Caco-2 (cell line): ENCODE measurements at regions not wholly inside any gene's neighbourhood (a gene's known extent, or its start where the extent isn't known, plus 50 kb on each side); places are given as distances from the start of the nearest gene placed in this dataset.

ENCODE experiments used
- BruUV-seq: library from RNA; stranded (reverse); fragments of 400-500 nt; replicated peaks from 2 replicates; lab custom pipeline; 2021; lab: Mats Ljungman, UMichigan
- CTCF ChIA-PET: fragments of 300-600 bp; sonication (Branson Sonifier 250); formaldehyde crosslinking; loops from one replicate; lab custom pipeline; 2022; ENCODE audit warnings: antibody characterized with exemption; lab: Charles Lee
- POLR2A ChIA-PET: fragments of 300-600 bp; sonication (Branson Sonifier 250); formaldehyde crosslinking; loops from one replicate; lab custom pipeline; 2022; ENCODE audit warnings: antibody characterized with exemption; lab: Charles Lee
- DNase-seq, 2 experiments: peaks; one replicate each; pipeline versions ENCODE4 v3.0.0 to v3.0.0-alpha.2; 2020 to 2022
- H3K27me3 ChIP-seq: replicated peaks from 2 replicates; pipeline ENCODE4 v1.6.0; 2011; ENCODE audit warnings: low read length; ENCODE audit not compliant: control insufficient read depth, insufficient read depth
- H3K36me3 ChIP-seq: 2 replicates; pipeline ENCODE4 v1.5.1; 2011; ENCODE audit warnings: low read length; ENCODE audit not compliant: control insufficient read depth, insufficient read depth
- H3K4me1 ChIP-seq: fragments of 250-450 bp; sonication (Bioruptor Pico); 2 replicates; pipeline ENCODE4 v1.5.1; 2020; ENCODE audit warnings: mild to moderate bottlenecking
- H3K4me3 ChIP-seq: 2 replicates; pipeline ENCODE4 v1.5.1; 2011; ENCODE audit warnings: low read depth, mild to moderate bottlenecking, control low read depth, low read length
- H3K9me3 ChIP-seq: fragments of 250-450 bp; sonication (Bioruptor Pico); 2 replicates; pipeline ENCODE4 v1.5.1; 2020; ENCODE audit warnings: mild to moderate bottlenecking, moderate library complexity
- H3K27ac Mint-ChIP-seq: one replicate; pipeline ENCODE4 v1.8.0; 2022; ENCODE audit warnings: mixed read lengths; ENCODE audit not compliant: unreplicated experiment
- H3K27me3 Mint-ChIP-seq: one replicate; pipeline ENCODE4 v1.8.0; 2022; ENCODE audit warnings: mixed read lengths; ENCODE audit not compliant: insufficient read depth, unreplicated experiment
- H3K36me3 Mint-ChIP-seq: one replicate; pipeline ENCODE4 v1.8.0; 2022; ENCODE audit warnings: mild to moderate bottlenecking, mixed read lengths; ENCODE audit not compliant: insufficient read depth, unreplicated experiment
- H3K4me1 Mint-ChIP-seq: one replicate; pipeline ENCODE4 v1.8.0; 2022; ENCODE audit warnings: low read depth, mixed read lengths; ENCODE audit not compliant: unreplicated experiment
- H3K4me3 Mint-ChIP-seq: one replicate; pipeline ENCODE4 v1.8.0; 2022; ENCODE audit warnings: mild to moderate bottlenecking, moderate library complexity, mixed read lengths; ENCODE audit not compliant: unreplicated experiment
- H3K9me3 Mint-ChIP-seq: one replicate; pipeline ENCODE4 v1.8.0; 2022; ENCODE audit warnings: mixed read lengths; ENCODE audit not compliant: unreplicated experiment
- intact Hi-C: fragments of 100-400 bp; cut with micrococcal nuclease; formaldehyde crosslinking; loops from one replicate; pipeline ENCODE4 v1.10.0; 2022; ENCODE audit not compliant: unreplicated experiment
- TF ChIP-seq, protein P1 (sequence below), 2 experiments: fragments of 200-600 bp in 1 of 2; IDR thresholded peaks; 1 replicate in 1 of 2; 2 replicates in 1 of 2; pipeline versions ENCODE4 v1.5.1 to v1.8.0; 2011 to 2022; ENCODE audit warnings: antibody characterized with exemption in 1 of 2, control low read depth in 1 of 2, inconsistent platforms in 1 of 2, low read depth in 1 of 2, low read length in 1 of 2, mild to moderate bottlenecking in 1 of 2, moderate library complexity in 1 of 2; ENCODE audit not compliant: insufficient read depth in 1 of 2, severe bottlenecking in 1 of 2, unreplicated experiment in 1 of 2

DNA sequence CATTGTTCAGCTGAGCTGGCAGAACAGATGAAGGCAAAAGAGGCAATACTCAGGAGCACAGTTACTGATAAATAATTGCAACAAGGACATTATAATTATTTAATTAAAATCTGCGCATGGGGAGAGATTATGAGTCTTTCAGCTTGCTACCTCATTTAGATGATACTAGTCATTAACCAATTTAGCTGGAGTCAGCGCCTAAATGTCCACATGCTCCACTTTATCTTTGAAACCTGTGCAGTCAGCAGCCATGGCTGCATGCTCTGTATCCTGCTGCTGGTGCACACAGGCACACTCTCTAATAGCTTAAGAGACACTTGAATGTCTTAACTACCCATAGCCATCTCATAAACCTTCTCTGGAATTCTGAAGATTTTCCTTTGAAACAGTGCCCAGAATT lies 196.8 kb downstream of the PPP1R3A start:
- no peak overlapping the region for H3K27ac Mint-ChIP-seq
- H3K36me3 ChIP-seq, result no peaks in the 10 kb centered on the region
- no peaks in the 10 kb centered on the region for H3K9me3 ChIP-seq
- TF ChIP-seq, protein P1, sequence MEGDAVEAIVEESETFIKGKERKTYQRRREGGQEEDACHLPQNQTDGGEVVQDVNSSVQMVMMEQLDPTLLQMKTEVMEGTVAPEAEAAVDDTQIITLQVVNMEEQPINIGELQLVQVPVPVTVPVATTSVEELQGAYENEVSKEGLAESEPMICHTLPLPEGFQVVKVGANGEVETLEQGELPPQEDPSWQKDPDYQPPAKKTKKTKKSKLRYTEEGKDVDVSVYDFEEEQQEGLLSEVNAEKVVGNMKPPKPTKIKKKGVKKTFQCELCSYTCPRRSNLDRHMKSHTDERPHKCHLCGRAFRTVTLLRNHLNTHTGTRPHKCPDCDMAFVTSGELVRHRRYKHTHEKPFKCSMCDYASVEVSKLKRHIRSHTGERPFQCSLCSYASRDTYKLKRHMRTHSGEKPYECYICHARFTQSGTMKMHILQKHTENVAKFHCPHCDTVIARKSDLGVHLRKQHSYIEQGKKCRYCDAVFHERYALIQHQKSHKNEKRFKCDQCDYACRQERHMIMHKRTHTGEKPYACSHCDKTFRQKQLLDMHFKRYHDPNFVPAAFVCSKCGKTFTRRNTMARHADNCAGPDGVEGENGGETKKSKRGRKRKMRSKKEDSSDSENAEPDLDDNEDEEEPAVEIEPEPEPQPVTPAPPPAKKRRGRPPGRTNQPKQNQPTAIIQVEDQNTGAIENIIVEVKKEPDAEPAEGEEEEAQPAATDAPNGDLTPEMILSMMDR (IDR thresholded peaks at IDR 0.05; ENCODE audit: insufficient read depth in 1 of 2, low read depth in 1 of 2, low read length in 1 of 2, severe bottlenecking in 1 of 2, unreplicated experiment in 1 of 2), result no peak
- H3K36me3 Mint-ChIP-seq, result no peaks in the 10 kb centered on the region
- no peaks in the 10 kb centered on the region for H3K9me3 Mint-ChIP-seq
- no peaks in the 10 kb centered on the region for H3K27me3 Mint-ChIP-seq
- DNase-seq, result no peak
- POLR2A ChIA-PET, result interaction anchor here (0.7 kb wide), 1 partner anchor 742 kb away, joined by 5 read pairs; no protein-coding TSS in a partner anchor
- intact Hi-C loops, result no loop called here
- CTCF ChIA-PET, result no interaction called here
- H3K4me1 Mint-ChIP-seq, result no peaks in the 10 kb centered on the region
- H3K27me3 ChIP-seq, result no peaks in the 10 kb centered on the region
- no peaks in the 10 kb centered on the region for H3K4me1 ChIP-seq
- H3K4me3 Mint-ChIP-seq, result no peak overlapping the region
- H3K4me3 ChIP-seq, result no peak overlapping the region
- BruUV-seq, result no TSS peak

- no peak for DNase-seq
- TF ChIP-seq, protein P1 (IDR thresholded peaks at IDR 0.05; ENCODE audit: insufficient read depth in 1 of 2, low read depth in 1 of 2, low read length in 1 of 2, severe bottlenecking in 1 of 2, unreplicated experiment in 1 of 2), result no peak
- Mint-ChIP-seq H3K36me3 (no peaks in the 10 kb centered on the region), H3K4me1 (no peaks in the 10 kb centered on the region), H3K27ac (no peak overlapping the region), H3K4me3 (no peak overlapping the region), H3K27me3 (no peaks in the 10 kb centered on the region), H3K9me3 (no peaks in the 10 kb centered on the region)
- BruUV-seq, result no TSS peak
- Histone ChIP-seq H3K4me3 (no peak overlapping the region), H3K9me3 (no peaks in the 10 kb centered on the region), H3K4me1 (no peaks in the 10 kb centered on the region), H3K27me3 (no peaks in the 10 kb centered on the region), H3K36me3 (no peaks in the 10 kb centered on the region)
- intact Hi-C loops, result no loop called here
- CTCF ChIA-PET, result no interaction called here
- POLR2A ChIA-PET, result no interaction called here
These were observed 201.1 kb downstream of the PPP1R3A start for GRCh38 chr7:113717739-113718138.

DNA sequence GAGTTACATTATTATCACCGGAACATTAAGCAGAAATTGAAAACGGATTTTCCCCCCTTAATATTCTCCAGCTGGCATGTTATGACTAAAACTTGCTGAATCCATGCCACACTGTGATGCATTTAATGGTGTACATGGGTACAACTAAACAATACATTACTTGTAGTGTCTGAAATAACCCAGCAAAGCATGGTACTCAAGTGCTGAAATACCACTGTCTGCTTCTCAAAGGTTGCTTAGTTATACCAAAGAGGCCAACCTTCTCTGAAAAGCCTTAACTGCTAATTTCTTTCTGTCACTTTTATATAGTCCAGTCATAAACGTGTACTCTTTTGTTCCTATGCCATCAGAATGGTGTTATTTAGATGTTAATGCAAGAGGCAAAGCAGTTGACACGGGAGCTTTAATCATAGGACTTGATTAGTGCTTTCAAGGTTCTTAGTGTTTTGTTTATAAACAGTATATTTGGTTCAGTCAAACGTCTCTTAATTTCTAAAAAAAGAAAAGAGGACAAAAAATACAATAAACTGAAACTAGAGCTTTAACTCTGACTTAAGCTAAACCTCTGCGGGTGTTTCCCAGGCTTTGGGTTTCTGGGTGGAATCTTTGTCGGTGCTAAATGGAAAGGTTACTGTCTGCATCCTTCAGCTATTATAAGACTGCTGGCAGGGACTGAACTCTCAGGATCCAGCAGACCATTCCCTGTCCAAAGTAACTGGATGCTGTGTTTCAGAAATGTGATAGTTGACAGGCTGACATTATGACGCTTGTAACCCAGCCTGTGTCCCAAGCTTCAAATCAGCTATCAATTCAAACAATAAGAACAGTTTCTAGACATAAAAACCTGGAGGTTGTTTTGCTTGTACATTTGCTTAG lies 202.6 kb downstream of the PPP1R3A start:
- BruUV-seq, result no TSS peak
- TF ChIP-seq, protein P1 (IDR thresholded peaks at IDR 0.05; ENCODE audit: insufficient read depth in 1 of 2, low read depth in 1 of 2, low read length in 1 of 2, severe bottlenecking in 1 of 2, unreplicated experiment in 1 of 2), result no peak
- Mint-ChIP-seq H3K4me3 (no peak overlapping the region), H3K4me1 (no peaks in the 10 kb centered on the region), H3K36me3 (no peaks in the 10 kb centered on the region), H3K9me3 (no peaks in the 10 kb centered on the region), H3K27ac (no peak overlapping the region), H3K27me3 (no peaks in the 10 kb centered on the region)
- Histone ChIP-seq H3K27me3 (no peaks in the 10 kb centered on the region), H3K36me3 (no peaks in the 10 kb centered on the region), H3K9me3 (0 out of 2 replicates have a peak, but pooled peaks cover 2% of the 10 kb centered on the region), H3K4me1 (no peaks in the 10 kb centered on the region), H3K4me3 (no peak overlapping the region)
- no peak for DNase-seq
- intact Hi-C loops, result no loop called here
- ChIA-PET CTCF (no interaction called here), POLR2A (no interaction called here)
